ENCODE measurements at regions not wholly inside any gene's neighbourhood (a gene's known extent, or its start where the extent isn't known, plus 50 kb on each side); places are given as distances from the start of the nearest gene placed in this dataset.

- ATAC-seq (no peak), DNase-seq (no peak)
- 80 to 85% (median 84%) methylated on average over 2 of the region's 2 CpGs for WGBS, 3 donors
- H3K4me1 ChIP-seq: no peaks in the 10 kb centered on the region
- no peak overlapping the region for H3K4me3 ChIP-seq
- intact Hi-C loops (cut with DNase I): no loop called here
- no peaks in the 10 kb centered on the region for H3K36me3 ChIP-seq (ENCODE audit: insufficient read depth in 1 of 2, low read depth in 1 of 2)
- peaks cover 0 to 21% (median 3%) of the 10 kb centered on the region in 3 donors for H3K27me3 ChIP-seq (ENCODE audit: insufficient read depth in 3 of 3, low read length in 2 of 3)
- H3K27ac ChIP-seq: no peak overlapping the region
- no peaks in the 10 kb centered on the region for H3K9me3 ChIP-seq
- TF ChIP-seq, protein P1, sequence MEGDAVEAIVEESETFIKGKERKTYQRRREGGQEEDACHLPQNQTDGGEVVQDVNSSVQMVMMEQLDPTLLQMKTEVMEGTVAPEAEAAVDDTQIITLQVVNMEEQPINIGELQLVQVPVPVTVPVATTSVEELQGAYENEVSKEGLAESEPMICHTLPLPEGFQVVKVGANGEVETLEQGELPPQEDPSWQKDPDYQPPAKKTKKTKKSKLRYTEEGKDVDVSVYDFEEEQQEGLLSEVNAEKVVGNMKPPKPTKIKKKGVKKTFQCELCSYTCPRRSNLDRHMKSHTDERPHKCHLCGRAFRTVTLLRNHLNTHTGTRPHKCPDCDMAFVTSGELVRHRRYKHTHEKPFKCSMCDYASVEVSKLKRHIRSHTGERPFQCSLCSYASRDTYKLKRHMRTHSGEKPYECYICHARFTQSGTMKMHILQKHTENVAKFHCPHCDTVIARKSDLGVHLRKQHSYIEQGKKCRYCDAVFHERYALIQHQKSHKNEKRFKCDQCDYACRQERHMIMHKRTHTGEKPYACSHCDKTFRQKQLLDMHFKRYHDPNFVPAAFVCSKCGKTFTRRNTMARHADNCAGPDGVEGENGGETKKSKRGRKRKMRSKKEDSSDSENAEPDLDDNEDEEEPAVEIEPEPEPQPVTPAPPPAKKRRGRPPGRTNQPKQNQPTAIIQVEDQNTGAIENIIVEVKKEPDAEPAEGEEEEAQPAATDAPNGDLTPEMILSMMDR (IDR thresholded peaks at IDR 0.05): no peak
These were observed 66.1 kb upstream of the CRY1 start for GRCh38 chr12:107159384-107159900.

DNA sequence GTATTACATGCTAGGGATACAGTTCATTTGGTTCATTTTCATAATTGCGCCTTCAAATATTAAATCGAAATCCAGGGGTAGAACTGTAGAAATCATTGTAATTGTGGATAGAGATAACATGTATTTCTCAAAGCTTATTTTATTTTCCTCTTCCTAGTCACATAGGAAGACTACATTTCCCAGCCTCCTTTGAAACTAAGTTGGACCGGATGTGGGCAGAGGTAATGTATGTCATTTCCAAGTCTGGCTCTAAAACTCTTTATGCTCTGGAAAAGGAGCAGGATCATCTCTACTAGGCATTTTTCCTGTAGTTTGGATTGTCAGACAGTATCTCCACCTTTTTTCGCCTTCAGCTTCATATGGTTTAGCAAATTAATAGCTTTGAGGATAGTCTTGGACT lies 70.1 kb upstream of the CRY1 start:
- Histone ChIP-seq H3K27ac (no peak overlapping the region), H3K9me3 (no peaks in the 10 kb centered on the region), H3K27me3 (ENCODE audit: insufficient read depth in 3 of 3, low read length in 2 of 3) (peaks cover 0 to 18% (median 3%) of the 10 kb centered on the region in 3 donors), H3K4me1 (no peaks in the 10 kb centered on the region), H3K4me3 (no peak overlapping the region), H3K36me3 (ENCODE audit: insufficient read depth in 1 of 2, low read depth in 1 of 2) (no peaks in the 10 kb centered on the region)
- ATAC-seq (no peak), DNase-seq (no peak)
- 80 to 82% (median 80%) methylated on average over 4 of the region's 4 CpGs for WGBS, 3 donors
- TF ChIP-seq, protein P1 (IDR thresholded peaks at IDR 0.05): no peak
- intact Hi-C loops (cut with DNase I): no loop called here

DNA sequence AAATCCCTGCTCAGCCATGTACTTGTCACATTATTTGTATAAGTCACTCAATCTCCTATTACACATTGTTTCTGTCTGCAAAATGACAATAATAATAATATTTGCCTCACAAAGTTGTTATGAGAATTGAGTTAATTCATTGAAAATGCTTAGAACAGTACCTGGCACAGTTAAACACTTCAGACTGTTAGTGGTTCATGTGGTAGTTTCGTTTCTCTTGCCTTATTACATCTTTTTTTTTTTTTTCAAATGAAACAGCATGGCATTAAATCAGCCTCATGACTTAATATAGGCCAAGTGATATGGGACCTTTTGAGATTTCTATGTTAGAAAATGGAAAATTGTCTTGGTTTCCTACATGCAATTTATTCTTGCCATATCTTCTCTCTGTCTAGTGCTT lies 71.0 kb upstream of the CRY1 start:
- Histone ChIP-seq H3K4me3 (no peak overlapping the region), H3K4me1 (no peaks in the 10 kb centered on the region), H3K36me3 (ENCODE audit: insufficient read depth in 1 of 2, low read depth in 1 of 2) (no peaks in the 10 kb centered on the region), H3K27ac (no peak overlapping the region), H3K27me3 (ENCODE audit: insufficient read depth in 3 of 3, low read length in 2 of 3) (peaks cover 0 to 18% (median 3%) of the 10 kb centered on the region in 3 donors), H3K9me3 (no peaks in the 10 kb centered on the region)
- TF ChIP-seq, protein P1 (IDR thresholded peaks at IDR 0.05): no peak
- WGBS, 3 donors: 39 to 53% (median 52%) methylated on average over 1 of the region's 1 CpG
- ATAC-seq: no peak
- intact Hi-C loops (cut with DNase I): no loop called here
- no peak for DNase-seq

GRCh38 chr12:107165581-107165980 lies 72.2 kb upstream of the CRY1 start:
- no peak for DNase-seq
- H3K4me1 ChIP-seq: no peaks in the 10 kb centered on the region
- no peak overlapping the region for H3K4me3 ChIP-seq
- WGBS, 3 donors: 82 to 97% (median 88%) methylated on average over 1 of the region's 1 CpG
- no peaks in the 10 kb centered on the region for H3K36me3 ChIP-seq (ENCODE audit: insufficient read depth in 1 of 2, low read depth in 1 of 2)
- intact Hi-C loops (cut with DNase I): no loop called here
- ATAC-seq: no peak
- TF ChIP-seq, protein P1 (IDR thresholded peaks at IDR 0.05): no peak
- no peak overlapping the region for H3K27ac ChIP-seq
- H3K9me3 ChIP-seq: no peaks in the 10 kb centered on the region
- peaks cover 0 to 24% (median 3%) of the 10 kb centered on the region in 3 donors for H3K27me3 ChIP-seq (ENCODE audit: insufficient read depth in 3 of 3, low read length in 2 of 3)

GRCh38 chr12:107167756-107168155 lies 74.4 kb upstream of the CRY1 start:
- no peak for ATAC-seq
- TF ChIP-seq, protein P1 (IDR thresholded peaks at IDR 0.05): no peak

More at GRCh38 chr12:107167756-107168155, 74.4 kb upstream of the CRY1 start:
- H3K27ac ChIP-seq: no peak overlapping the region
- H3K9me3 ChIP-seq: no peaks in the 10 kb centered on the region
- 30 to 51% (median 45%) methylated on average over 3 of the region's 3 CpGs for WGBS, 3 donors
- H3K4me3 ChIP-seq: no peak overlapping the region
- no peak for DNase-seq
- H3K4me1 ChIP-seq: no peaks in the 10 kb centered on the region
- no peaks in the 10 kb centered on the region for H3K36me3 ChIP-seq (ENCODE audit: insufficient read depth in 1 of 2, low read depth in 1 of 2)
- intact Hi-C loops (cut with DNase I): no loop called here
- H3K27me3 ChIP-seq (ENCODE audit: insufficient read depth in 3 of 3, low read length in 2 of 3): peaks cover 0 to 17% (median 3%) of the 10 kb centered on the region in 3 donors
